Endothelial cell of umbilical vein (primary cell): ENCODE measurements at regions not wholly inside any gene's neighbourhood (a gene's known extent, or its start where the extent isn't known, plus 50 kb on each side); places are given as distances from the start of the nearest gene placed in this dataset.

ENCODE experiments used
- CTCF ChIP-seq, 2 donors: IDR thresholded peaks; 1 replicate in 1 of 2; 2 replicates in 1 of 2; pipeline ENCODE4 v1.5.1; 2011; ENCODE audit warnings: low read length in 2 of 2, mild to moderate bottlenecking in 2 of 2, moderate library complexity in 2 of 2, control low read depth in 1 of 2, inconsistent platforms in 1 of 2, low read depth in 1 of 2; ENCODE audit not compliant: insufficient read depth in 1 of 2; ENCODE audit errors: extremely low read depth in 1 of 2
- POLR2AphosphoS5 ChIP-seq: IDR thresholded peaks from 2 replicates; pipeline ENCODE4 v1.6.1; 2012; ENCODE audit warnings: low read depth, mild to moderate bottlenecking, control low read depth, low read length, moderate library complexity; ENCODE audit not compliant: insufficient read depth

DNA sequence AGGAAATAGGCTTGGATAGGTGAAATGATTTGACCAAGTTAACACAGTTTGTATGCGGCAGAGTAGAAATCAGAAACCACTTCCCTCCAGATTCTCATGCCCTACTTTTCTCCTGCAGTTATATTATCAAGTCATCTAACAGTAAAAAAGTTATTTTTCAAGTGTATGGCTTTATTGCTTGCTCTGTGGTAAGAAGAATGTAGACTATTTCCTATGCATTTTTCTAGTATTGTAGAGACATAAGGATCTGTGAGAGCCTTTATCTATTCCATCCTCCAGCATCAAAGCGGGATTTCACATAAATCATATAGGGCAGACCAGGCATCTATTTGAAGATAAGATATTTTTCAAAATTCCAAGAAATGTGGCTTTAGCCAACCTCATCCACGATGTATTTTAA, 208.5 kb downstream of the TTLL7 start:
- no peak for TF ChIP-seq CTCF (IDR thresholded peaks at IDR 0.05; ENCODE audit: extremely low read depth in 1 of 2, insufficient read depth in 1 of 2, low read depth in 1 of 2, low read length in 2 of 2)
- no peak for TF ChIP-seq POLR2AphosphoS5
